KMS-11 (cell line): ENCODE measurements at regions not wholly inside any gene's neighbourhood (a gene's known extent, or its start where the extent isn't known, plus 50 kb on each side); places are given as distances from the start of the nearest gene placed in this dataset.

Source experiments
- H2AFZ ChIP-seq: fragments of 200-600 bp; sonication (generic); 2 replicates; pipeline ENCODE4 v1.6.1; 2016; ENCODE audit warnings: antibody characterized with exemption, mixed run types, low read depth
- H3K27ac ChIP-seq: fragments of 200-600 bp; sonication (generic); 2 replicates; pipeline ENCODE4 v1.6.1; 2016; ENCODE audit warnings: mild to moderate bottlenecking, mixed run types
- H3K27me3 ChIP-seq: fragments of 200-600 bp; sonication (generic); 2 replicates; pipeline ENCODE4 v1.6.1; 2017; ENCODE audit warnings: mild to moderate bottlenecking, low read depth, mixed run types, moderate library complexity; ENCODE audit not compliant: insufficient read depth
- H3K36me3 ChIP-seq: fragments of 200-600 bp; sonication (generic); 2 replicates; pipeline ENCODE4 v1.6.1; 2017; ENCODE audit warnings: mild to moderate bottlenecking, mixed run types; ENCODE audit not compliant: insufficient read depth
- H3K4me1 ChIP-seq: fragments of 200-600 bp; sonication (generic); 2 replicates; pipeline ENCODE4 v1.6.1; 2016; ENCODE audit warnings: mild to moderate bottlenecking, low read depth, mixed run types; ENCODE audit not compliant: poor library complexity, severe bottlenecking
- H3K4me2 ChIP-seq: fragments of 200-600 bp; sonication (generic); 2 replicates; pipeline ENCODE4 v1.7.0; 2016; ENCODE audit warnings: mild to moderate bottlenecking, mixed run types
- H3K4me3 ChIP-seq: fragments of 200-600 bp; sonication (generic); IDR thresholded peaks from 2 replicates; pipeline ENCODE4 v1.6.1; 2017; ENCODE audit warnings: low read depth, low read length, mixed read lengths; ENCODE audit not compliant: insufficient read depth
- H3K79me2 ChIP-seq: fragments of 200-600 bp; sonication (generic); 2 replicates; pipeline ENCODE4 v1.6.1; 2016; ENCODE audit warnings: low read depth, mixed run types; ENCODE audit not compliant: insufficient read depth
- H3K9ac ChIP-seq: fragments of 200-600 bp; sonication (generic); 2 replicates; pipeline ENCODE4 v1.6.1; 2016; ENCODE audit warnings: mild to moderate bottlenecking, mixed run types
- H4K20me1 ChIP-seq: fragments of 200-600 bp; sonication (generic); 2 replicates; pipeline ENCODE4 v1.6.1; 2016; ENCODE audit warnings: mild to moderate bottlenecking, mixed run types; ENCODE audit not compliant: insufficient read depth
- CTCF ChIP-seq: fragments of 200-600 bp; sonication (generic); conservative IDR thresholded peaks from 2 replicates; pipeline ENCODE4 v1.6.1; 2017; ENCODE audit warnings: low read depth, mild to moderate bottlenecking, antibody characterized with exemption, low read length, moderate library complexity, mixed read lengths

DNA sequence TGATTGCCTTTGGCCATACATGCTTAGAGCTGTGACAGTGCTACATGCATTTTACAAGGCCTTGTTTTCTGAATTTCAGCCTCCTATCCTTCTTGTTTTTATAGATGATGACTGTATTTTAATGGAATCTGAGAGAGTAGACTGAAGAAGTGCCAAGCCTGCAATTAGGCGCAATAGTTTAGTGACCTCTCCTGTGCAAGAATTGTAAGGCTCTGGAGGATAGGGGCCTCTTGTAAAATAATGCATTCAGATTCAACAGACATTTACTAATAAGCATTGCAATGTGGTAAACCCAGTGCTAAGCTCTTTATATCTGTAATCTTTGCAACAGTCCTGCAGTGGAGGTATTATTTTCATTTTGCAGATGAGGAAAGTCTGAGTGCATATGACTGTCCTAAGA is 105.5 kb downstream of the TDRD15 start:
- no peak for TF ChIP-seq CTCF
- H3K4me3 ChIP-seq: no peak overlapping the region

DNA sequence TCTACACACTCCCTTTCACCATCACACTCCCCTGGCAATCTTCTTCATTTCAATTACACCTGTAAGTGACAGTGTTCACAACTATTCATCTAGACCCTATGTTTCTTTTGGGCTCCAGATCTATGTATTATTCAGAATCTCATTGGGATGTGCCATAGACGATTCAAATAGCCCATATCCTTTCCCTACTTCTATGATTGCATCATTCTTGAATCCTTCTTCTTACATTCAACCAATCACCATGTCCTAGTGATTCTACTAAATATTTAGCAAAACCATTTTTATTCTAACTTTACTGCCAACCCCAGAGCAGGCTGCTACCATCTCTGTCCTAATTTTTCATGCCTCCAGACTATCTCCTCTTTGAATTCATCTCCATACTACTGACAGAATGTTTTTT is 106.4 kb downstream of the TDRD15 start:
- H3K9ac ChIP-seq: no peak overlapping the region
- no peak for TF ChIP-seq CTCF
- no peak overlapping the region for H3K4me2 ChIP-seq

More for the DNA sequence above, 105.5 kb downstream of the TDRD15 start:
- no peak overlapping the region for H3K4me2 ChIP-seq
- no peak overlapping the region for H3K27ac ChIP-seq
- H3K9ac ChIP-seq: no peak overlapping the region
- H4K20me1 ChIP-seq: no peaks in the 10 kb centered on the region
- H3K4me1 ChIP-seq: no peaks in the 10 kb centered on the region
- H3K79me2 ChIP-seq: no peaks in the 10 kb centered on the region
- no peaks in the 10 kb centered on the region for H3K27me3 ChIP-seq
- H2AFZ ChIP-seq: no peak overlapping the region
- no peaks in the 10 kb centered on the region for H3K36me3 ChIP-seq

DNA sequence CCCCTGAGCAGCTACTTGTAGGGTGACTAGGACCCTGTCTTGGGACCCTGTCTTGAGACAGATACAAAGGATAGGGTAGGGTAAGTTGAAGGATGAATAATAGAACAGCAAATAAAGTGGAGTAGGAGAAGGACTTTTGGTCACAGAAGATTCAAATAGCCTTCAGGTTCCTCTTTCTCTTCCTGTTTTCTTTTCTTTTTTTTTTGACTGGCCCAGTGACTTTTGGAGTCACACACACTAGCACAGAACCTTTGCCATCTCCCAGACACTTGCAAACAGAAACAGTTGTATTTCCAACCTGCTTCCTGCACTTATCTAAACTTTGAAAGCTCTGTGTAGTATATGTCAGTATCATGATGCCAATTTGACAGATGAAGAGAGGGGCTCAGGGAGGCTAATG is 108.2 kb downstream of the TDRD15 start:
- no peaks in the 10 kb centered on the region for H3K27me3 ChIP-seq
- no peaks in the 10 kb centered on the region for H3K36me3 ChIP-seq
- no peak overlapping the region for H3K27ac ChIP-seq
- no peak overlapping the region for H2AFZ ChIP-seq
- TF ChIP-seq CTCF: no peak
- H3K4me2 ChIP-seq: no peak overlapping the region
- H4K20me1 ChIP-seq: no peaks in the 10 kb centered on the region
- H3K4me3 ChIP-seq: no peak overlapping the region
- no peaks in the 10 kb centered on the region for H3K4me1 ChIP-seq
- no peak overlapping the region for H3K9ac ChIP-seq
- no peaks in the 10 kb centered on the region for H3K79me2 ChIP-seq

More for the DNA sequence above, 106.4 kb downstream of the TDRD15 start:
- no peaks in the 10 kb centered on the region for H4K20me1 ChIP-seq
- H3K36me3 ChIP-seq: no peaks in the 10 kb centered on the region
- no peak overlapping the region for H3K27ac ChIP-seq
- H3K4me1 ChIP-seq: no peaks in the 10 kb centered on the region
- no peaks in the 10 kb centered on the region for H3K79me2 ChIP-seq
- no peak overlapping the region for H2AFZ ChIP-seq
- no peak overlapping the region for H3K4me3 ChIP-seq
- H3K27me3 ChIP-seq: no peaks in the 10 kb centered on the region

DNA sequence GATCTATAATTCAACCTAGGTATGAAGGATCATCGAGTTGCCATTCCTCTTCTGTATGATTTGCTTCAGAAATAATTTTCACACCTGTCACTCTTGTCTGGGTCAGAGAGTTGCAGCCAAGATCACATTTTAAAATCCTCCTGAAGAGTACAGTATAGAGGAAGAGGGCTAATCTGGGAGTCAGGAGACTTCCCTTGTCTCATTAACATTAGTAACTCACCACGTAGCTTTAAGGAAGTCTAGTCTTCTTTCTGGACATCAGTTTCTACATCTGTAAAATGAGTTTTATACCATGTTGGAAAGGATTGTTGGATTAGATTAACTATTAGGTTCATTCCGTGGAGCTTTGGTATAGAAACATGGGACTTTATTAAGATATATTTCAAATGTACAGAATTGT is 109.4 kb downstream of the TDRD15 start:
- Histone ChIP-seq H2AFZ (no peak overlapping the region), H3K27me3 (no peaks in the 10 kb centered on the region), H3K9ac (no peak overlapping the region), H3K4me1 (no peaks in the 10 kb centered on the region), H3K27ac (no peak overlapping the region), H3K79me2 (no peaks in the 10 kb centered on the region), H4K20me1 (no peaks in the 10 kb centered on the region), H3K36me3 (no peaks in the 10 kb centered on the region), H3K4me2 (no peak overlapping the region), H3K4me3 (no peak overlapping the region)
- TF ChIP-seq CTCF: no peak
